SH-SY5Y (cell line): ENCODE measurements at regions not wholly inside any gene's neighbourhood (a gene's known extent, or its start where the extent isn't known, plus 50 kb on each side); places are given as distances from the start of the nearest gene placed in this dataset.

Source experiments
- GATA2 ChIP-seq: IDR thresholded peaks from 2 replicates; pipeline ENCODE4 v1.6.1; 2011; ENCODE audit warnings: mild to moderate bottlenecking, low read depth, low read length
- GATA3 ChIP-seq: IDR thresholded peaks from 2 replicates; pipeline ENCODE4 v1.6.1; 2011; ENCODE audit warnings: low read depth, mild to moderate bottlenecking, low read length, moderate library complexity

DNA sequence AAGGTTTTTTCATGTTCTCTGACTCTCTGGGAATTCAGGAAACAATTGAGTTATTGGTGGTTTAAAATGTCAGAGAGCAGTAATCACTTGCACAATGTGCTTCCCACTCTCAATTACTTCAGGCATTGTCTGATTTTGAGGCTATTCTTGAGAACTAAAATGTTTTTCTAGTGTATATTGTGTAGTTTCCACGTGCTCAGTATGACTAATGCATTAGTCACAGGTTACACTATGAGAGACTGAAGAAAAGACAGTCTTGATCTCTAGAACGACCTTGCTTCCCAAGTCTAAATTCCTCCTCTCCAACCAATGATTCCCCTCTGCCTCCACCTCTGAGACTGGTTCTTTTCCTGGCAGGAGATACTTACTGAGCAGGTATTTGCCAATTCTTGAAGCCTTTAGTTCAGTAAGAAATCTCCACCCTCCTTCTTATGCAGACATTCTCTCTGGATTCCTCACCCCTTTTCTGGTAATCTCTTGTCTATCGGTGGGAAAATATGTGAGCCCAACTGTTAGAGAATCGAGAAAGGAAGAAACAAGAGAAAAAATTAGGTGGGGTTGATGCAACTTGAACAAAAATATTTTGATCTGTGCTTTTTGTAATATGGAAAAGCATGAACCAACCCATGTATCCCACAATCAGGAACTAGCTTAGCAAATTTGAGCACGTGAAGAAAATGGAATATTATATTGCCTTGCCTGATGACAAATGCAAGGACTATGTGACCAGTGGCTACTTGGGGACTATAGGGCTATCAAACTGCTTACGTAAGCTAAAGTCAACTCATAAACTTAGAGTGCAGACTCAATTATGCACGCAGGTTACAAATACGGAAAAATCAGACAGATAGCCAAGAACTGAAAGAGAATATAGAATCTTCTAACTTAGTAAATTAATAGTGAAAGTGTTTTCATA is 61.1 kb upstream of the SLC22A16 start:
- TF ChIP-seq GATA3: no peak
- TF ChIP-seq GATA2: no peak
